NCI-H774 (cell line): ENCODE measurements at regions not wholly inside any gene's neighbourhood (a gene's known extent, or its start where the extent isn't known, plus 50 kb on each side); places are given as distances from the start of the nearest gene placed in this dataset.
"Not testable (repeated sequence)": the region's sequence is repeated elsewhere in the genome, so short reads cannot be mapped to it uniquely, and the experiment has no call there.

ENCODE experiments used
- DNase-seq: peaks from one replicate; lab custom pipeline; 2025; lab: John Stamatoyannopoulos, UW

DNA sequence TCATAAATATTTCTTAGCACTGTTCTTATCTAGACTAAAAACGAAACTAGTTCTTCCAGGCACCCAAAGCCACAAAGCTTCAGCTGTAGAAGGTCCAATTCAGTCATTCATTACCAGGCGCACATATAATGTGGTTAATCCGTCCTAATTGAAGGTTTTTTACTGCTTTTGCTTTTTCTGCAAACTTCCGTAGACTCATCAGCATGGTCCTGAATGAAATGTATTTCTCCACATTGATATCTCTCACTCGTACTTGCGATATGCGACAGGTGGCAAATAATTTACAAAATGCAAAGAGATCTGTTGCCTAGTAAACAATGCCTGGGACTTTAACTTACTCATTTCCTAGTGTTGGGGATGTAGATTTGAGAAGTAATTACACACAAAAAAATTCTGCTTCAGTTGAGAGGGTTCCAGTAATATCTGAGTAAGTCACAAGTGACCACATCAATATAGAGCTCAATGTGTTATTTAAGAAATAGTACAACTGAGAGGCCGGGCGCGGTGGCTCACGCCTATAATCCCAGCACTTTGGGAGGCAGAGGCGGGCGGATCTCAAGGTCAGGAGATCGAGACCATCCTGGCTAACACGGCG, 75.0 kb upstream of the MBNL1 start:
- no peak for DNase-seq

GRCh38 chr3:152195206-152195605, 73.5 kb upstream of the MBNL1 start:
- DNase-seq = no peak

GRCh38 chr3:152196782-152197181, 71.9 kb upstream of the MBNL1 start:
- no peak for DNase-seq

DNA sequence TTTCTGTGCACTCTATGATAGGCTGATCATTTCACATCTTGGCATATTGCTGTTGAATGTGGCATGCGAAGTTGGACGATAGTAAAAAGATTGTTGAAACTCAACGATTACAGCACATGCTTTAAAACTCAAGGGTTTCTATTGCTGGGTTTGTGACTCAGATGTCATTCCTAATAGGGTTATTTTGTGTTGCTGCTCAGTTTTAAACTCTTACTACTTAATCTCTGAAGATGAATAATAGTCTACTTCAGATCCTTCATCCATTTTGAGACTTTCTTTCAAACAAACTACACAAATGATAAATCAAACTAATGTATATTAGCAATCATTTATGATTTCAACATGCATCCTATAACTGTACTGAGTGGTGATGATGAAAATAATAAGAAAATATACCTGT, 71.3 kb upstream of the MBNL1 start:
- no peak for DNase-seq

- no peak for DNase-seq
Observed at GRCh38 chr3:152197937-152198336, 70.8 kb upstream of the MBNL1 start.

GRCh38 chr3:152198665-152199064, 70.1 kb upstream of the MBNL1 start:
- no peak for DNase-seq

DNA sequence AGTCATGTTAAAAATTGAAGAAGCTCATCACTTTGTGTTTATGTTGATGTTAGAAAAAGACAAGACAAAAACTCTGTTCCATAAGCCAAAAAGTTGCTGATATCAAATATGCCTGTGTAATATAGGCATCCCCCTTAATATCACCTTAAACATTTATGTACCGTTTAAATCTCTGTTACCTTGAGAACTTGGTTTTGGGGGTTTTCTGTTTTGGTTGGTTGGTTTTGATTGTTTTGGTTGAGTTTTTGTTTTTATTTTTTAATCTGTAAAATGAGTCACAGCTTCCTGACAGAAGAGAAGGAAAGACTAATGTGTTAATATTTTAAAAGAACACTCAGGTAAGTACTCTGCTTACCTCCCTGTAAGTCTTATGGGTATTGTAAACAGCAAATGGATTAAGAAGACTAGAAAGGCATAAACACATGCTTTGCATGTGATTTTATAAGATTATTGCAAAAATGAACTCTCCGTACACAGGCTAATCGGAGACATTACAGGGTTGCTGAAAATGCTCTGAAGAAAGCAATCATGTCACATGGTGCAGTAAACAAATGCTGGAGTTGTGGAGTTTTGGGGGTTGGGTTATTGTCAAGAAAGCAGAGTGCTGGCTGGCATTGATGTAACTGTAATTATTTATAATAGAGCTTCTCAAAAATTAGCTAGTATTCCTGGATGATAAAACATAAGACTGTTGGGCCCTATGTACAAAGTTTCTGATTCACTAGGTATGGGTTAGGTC, 69.5 kb upstream of the MBNL1 start:
- no peak for DNase-seq

DNA sequence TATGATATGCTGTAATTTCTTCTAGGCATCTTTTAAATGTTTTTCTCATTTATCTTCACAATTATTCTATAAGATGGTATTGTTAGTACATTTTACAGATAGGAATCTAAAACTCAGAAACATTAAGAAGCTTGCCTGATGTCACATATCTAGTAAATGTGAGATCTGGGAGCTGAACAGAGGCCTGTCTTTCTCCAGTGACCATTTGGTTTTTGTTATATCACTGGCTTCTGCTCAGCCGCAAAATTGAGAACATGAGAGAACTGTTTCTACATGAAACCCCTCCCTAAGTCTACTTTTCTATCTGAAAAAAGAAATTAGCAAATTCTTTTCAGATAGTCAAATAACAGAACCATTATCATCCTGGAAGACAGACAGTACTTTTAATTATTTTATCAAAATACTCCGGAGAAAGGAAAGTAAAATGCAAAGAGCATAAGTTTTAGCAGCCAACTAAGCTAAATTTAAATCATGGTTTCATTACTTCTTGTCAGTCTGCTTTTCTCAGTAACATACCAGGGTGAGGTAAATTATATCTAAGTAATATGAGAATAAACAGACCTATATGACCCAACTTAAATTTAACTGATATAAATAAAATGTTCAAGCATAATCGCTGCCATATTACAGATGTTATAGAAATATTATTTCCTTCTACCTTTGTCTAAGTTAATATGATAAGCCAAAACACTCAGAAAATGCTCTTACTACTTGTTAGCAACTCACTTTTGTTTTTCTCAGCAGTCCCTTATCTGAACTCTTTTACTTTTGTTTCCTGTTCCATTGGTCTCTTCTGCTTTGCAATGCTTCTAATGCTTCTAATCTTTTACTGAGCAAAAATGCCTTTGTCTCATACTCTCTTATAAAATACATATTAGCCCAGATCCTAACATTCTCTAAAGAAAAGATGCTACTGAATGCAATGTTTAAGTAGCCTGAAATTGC, 68.0 kb upstream of the MBNL1 start:
- DNase-seq = no peak

DNA sequence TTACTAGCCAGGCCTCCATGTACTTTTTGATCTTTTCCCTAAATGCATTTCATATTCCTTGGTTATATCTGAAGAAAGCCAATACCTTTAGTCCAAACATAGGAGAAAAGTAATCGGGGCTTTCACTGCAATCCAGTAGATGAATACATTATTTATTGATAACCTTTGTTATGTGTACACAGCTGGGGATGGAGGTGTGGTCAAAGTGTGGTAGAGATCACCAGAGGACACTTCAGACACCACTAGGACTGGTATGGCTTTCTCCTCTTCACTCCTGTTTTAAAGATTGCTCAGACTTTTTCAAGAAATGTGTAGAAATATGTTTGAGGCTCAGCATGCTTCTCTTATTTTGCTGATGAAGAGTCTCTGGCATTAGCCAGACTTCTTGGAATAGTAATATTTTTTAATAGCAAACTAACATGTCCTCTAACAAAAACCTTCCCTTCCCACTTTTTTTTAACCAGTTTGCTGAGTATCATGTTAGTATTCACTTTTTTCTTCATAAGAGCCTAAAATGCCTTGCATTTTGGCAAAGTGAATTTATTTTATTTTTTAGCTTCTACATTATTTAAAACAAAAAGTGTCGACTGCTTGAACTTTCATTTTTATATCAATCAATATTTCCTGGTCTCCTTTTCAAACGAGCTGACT, 65.6 kb upstream of the MBNL1 start:
- no peak for DNase-seq

DNA sequence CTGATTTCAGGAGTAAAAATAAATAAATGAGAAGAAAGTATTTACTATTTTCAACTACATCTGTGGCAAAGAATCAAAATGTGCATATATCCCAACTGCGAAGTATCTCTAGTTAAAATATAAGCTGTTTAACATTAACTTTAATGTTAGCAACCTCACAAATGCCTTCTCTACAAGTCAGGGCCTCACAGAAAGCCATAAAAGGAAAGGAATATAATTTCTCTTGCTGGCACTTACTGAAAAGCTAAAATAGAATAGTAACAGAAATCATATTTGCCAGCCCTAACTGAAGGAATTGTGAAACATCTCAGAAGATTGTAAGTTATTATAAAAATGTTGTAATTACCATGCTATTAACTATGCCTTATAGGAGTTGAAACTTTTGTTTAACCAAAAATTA, 65.1 kb upstream of the MBNL1 start:
- DNase-seq = no peak

- no peak for DNase-seq
Observed at GRCh38 chr3:152204218-152204617, 64.5 kb upstream of the MBNL1 start.

- no peak for DNase-seq
Observed at GRCh38 chr3:152205097-152205593, 63.6 kb upstream of the MBNL1 start.

GRCh38 chr3:152206243-152206760, 62.4 kb upstream of the MBNL1 start:
- DNase-seq = no peak

- no peak for DNase-seq
Observed at GRCh38 chr3:152208439-152208838, 60.3 kb upstream of the MBNL1 start.

GRCh38 chr3:152209060-152209459, 59.7 kb upstream of the MBNL1 start:
- no peak for DNase-seq

GRCh38 chr3:152209776-152210175, 59.0 kb upstream of the MBNL1 start:
- DNase-seq = no peak

GRCh38 chr3:152210697-152211096, 58.0 kb upstream of the MBNL1 start:
- DNase-seq = no peak

GRCh38 chr3:152211655-152212054, 57.1 kb upstream of the MBNL1 start:
- no peak for DNase-seq

GRCh38 chr3:152213203-152213602, 55.5 kb upstream of the MBNL1 start:
- DNase-seq = no peak

DNA sequence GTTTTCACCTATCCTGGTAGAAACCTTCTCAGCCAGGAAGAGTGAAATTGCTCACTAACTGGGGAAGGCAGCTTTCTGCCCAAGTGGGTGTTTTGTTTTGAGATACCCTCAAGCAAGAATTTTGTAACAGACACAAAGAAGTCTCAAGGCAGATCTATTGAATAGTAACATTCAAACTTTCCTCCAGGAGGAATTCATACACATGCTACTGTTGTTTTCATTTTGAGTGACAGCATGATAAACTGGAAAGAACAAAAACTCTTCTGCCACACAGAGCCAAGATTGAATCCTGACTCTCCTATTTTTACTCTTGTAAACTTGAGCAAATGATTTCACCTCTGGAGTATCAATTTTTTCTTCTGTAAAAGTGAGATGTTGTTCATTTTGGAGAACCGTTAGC, 54.8 kb upstream of the MBNL1 start:
- DNase-seq = no peak

DNA sequence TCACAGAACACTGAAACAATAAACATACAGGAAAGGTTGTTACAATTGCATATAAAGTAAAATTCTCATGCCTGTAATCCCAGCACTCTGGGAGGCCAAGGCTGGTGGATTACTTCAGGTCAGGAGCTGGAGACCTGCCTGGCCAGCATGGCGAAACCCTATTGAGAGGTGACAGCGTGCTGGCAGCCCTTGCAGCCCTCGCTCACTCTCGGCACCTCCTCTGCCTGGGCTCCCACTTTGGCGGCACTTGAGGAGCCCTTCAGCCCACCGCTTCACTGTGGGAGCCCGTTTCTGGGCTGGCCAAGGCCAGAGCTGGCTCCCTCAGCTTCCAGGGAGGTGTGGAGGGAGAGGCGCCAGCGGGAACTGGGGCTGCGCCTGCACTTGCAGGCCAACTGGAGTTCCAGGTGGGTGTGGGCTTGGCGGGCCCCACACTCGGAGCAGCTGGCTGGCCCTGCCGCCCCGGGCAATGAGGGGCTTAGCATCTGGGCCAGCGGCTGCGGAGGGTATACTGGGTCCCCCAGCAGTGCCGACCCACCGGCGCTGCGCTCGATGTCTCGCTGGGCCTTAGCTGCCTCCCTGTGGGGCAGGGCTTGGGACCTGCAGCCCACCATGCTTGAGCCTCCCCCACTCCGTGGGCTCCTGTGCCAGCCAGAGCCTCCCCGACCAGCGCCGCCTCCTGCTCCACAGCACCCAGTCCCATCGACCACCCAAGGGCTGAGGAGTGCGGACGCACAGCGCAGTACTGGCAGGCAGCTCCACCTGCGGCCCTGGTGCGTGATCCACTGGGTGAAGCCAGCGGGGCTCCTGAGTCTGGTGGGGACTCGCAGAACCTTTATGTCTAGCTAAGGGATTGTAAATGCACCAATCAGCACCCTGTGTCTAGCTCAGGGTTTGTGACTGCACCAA, 51.5 kb upstream of the MBNL1 start:
- not testable (repeated sequence) for DNase-seq
